ENCODE measurements at regions not wholly inside any gene's neighbourhood (a gene's known extent, or its start where the extent isn't known, plus 50 kb on each side); places are given as distances from the start of the nearest gene placed in this dataset.
"Not testable (repeated sequence)": the region's sequence is repeated elsewhere in the genome, so short reads cannot be mapped to it uniquely, and the experiment has no call there.

DNA sequence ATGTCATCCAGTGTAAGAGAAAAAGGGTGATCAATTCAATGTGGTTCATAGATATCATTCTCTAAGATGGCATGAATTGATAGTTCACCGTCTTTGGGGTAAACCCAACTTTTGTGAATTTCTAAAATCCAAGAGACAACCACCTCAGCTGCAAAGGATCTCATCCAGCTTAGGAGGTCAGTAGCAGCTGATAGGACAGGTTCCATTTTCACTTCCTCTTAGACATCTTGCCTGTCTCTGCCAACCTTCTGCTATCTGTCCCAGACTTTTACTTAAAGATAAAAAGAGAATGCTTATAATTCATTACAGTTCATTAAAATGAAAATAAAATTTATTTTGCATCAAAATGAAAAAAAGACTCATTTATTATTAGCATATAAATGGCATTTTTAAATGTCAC is 468.2 kb downstream of the XYLT1 start:
- Mint-ChIP-seq H3K27me3 (no peaks in the 10 kb centered on the region), H3K27ac (no peak overlapping the region), H3K36me3 (ENCODE audit: low read depth) (no peaks in the 10 kb centered on the region), H3K4me3 (no peak overlapping the region), H3K4me1 (ENCODE audit: low read depth) (no peaks in the 10 kb centered on the region), H3K9me3 (peaks cover 3% of the 10 kb centered on the region)
- no peak for DNase-seq
- intact Hi-C loops (cut with micrococcal nuclease): no loop called here
- ChIA-PET CTCF (no interaction called here), POLR2A (no interaction called here)
- no peak for ATAC-seq
- no peak for TF ChIP-seq CTCF (IDR thresholded peaks at IDR 0.05)

- H3K9me3 Mint-ChIP-seq; H3K4me1 Mint-ChIP-seq (ENCODE audit: low read depth); intact Hi-C loops (cut with micrococcal nuclease); H3K4me3 Mint-ChIP-seq; POLR2A ChIA-PET; DNase-seq; H3K27me3 Mint-ChIP-seq; ATAC-seq; H3K27ac Mint-ChIP-seq; CTCF ChIA-PET; H3K36me3 Mint-ChIP-seq (ENCODE audit: low read depth): not testable (repeated sequence)
These were observed 464.8 kb downstream of the XYLT1 start for GRCh38 chr16:17005963-17006362.

DNA sequence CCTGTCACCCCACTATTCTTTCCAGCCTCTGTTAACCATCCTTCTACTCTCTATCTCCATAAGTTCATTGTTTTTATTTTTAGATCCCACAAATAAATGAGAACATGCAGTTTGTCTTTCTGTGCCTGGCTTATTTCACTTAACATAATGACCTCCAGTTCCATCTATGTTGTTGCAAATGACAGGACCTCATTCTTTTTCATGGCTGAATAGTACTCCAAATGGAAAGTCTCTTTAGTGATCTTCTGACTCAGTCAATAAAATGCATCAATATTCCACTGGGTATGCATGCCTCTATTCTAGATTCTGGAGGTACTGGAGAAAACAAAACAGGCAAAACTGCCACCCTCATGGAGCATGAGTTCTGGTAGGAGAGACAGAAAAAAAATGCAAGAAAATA is 459.0 kb downstream of the XYLT1 start:
- Mint-ChIP-seq H3K9me3 (peaks cover 5% of the 10 kb centered on the region), H3K4me3 (no peak overlapping the region), H3K27me3 (no peaks in the 10 kb centered on the region), H3K27ac (no peak overlapping the region), H3K36me3 (ENCODE audit: low read depth) (peaks cover 5% of the 10 kb centered on the region), H3K4me1 (ENCODE audit: low read depth) (peaks cover 14% of the 10 kb centered on the region)
- POLR2A ChIA-PET: no interaction called here
- ATAC-seq (no peak), DNase-seq (no peak)
- intact Hi-C loops (cut with micrococcal nuclease): no loop called here
- no peak for TF ChIP-seq CTCF (IDR thresholded peaks at IDR 0.05)
- CTCF ChIA-PET: no interaction called here

DNA sequence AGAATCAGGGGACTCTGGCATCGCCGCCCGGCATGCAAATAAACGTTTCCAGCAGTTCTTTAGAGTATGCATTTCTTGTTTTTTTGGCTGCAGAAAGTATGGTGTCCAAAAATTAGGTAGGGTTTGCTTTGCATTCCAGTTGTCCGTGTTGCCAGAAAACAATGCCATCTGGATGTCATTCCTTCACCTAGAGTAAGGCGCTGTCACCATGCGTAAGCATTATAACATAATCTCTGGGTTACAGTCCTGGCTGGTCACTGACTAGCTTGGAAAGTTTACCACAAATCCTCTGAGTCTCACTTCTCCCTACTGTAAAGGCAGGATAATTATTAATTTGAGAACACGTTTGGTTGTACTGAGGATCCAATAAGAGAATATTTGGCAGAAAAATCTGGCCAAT is 457.7 kb downstream of the XYLT1 start:
- Mint-ChIP-seq H3K9me3 (peaks cover 13% of the 10 kb centered on the region), H3K4me3 (peak overlapping the region; percentile 75), H3K27ac (peak overlapping the region; percentile 90), H3K27me3 (no peaks in the 10 kb centered on the region), H3K36me3 (ENCODE audit: low read depth) (peaks cover 10% of the 10 kb centered on the region), H3K4me1 (ENCODE audit: low read depth) (peaks cover 14% of the 10 kb centered on the region)
- no peak for TF ChIP-seq CTCF (IDR thresholded peaks at IDR 0.05)
- intact Hi-C loops (cut with micrococcal nuclease): no loop called here
- DNase-seq (no peak), ATAC-seq (no peak)
- POLR2A ChIA-PET: interaction anchor here (0.6 to 1.2 kb wide), 2 partner anchors 58 to 289 kb away, joined by 3 read pairs; no protein-coding TSS in a partner anchor
- CTCF ChIA-PET: no interaction called here

- no peak for ATAC-seq
- CTCF ChIA-PET: interaction anchor here (0.6 kb wide), 1 partner anchor 11 kb away, joined by 3 read pairs; no protein-coding TSS in a partner anchor
- no peak for TF ChIP-seq CTCF (IDR thresholded peaks at IDR 0.05)
- Mint-ChIP-seq H3K9me3 (peaks cover 13% of the 10 kb centered on the region), H3K27ac (no peak overlapping the region), H3K4me1 (ENCODE audit: low read depth) (peaks cover 18% of the 10 kb centered on the region), H3K36me3 (ENCODE audit: low read depth) (peaks cover 10% of the 10 kb centered on the region), H3K27me3 (no peaks in the 10 kb centered on the region), H3K4me3 (peak overlapping the region; percentile 42)
- DNase-seq: no peak
- intact Hi-C loops (cut with micrococcal nuclease): no loop called here
- POLR2A ChIA-PET: interaction anchor here (1.2 to 1.3 kb wide), 2 partner anchors 12 to 57 kb away, joined by 3 read pairs; no protein-coding TSS in a partner anchor
These were observed 456.2 kb downstream of the XYLT1 start for GRCh38 chr16:17014484-17015121.
